ENCODE measurements at regions not wholly inside any gene's neighbourhood (a gene's known extent, or its start where the extent isn't known, plus 50 kb on each side); places are given as distances from the start of the nearest gene placed in this dataset.

DNA sequence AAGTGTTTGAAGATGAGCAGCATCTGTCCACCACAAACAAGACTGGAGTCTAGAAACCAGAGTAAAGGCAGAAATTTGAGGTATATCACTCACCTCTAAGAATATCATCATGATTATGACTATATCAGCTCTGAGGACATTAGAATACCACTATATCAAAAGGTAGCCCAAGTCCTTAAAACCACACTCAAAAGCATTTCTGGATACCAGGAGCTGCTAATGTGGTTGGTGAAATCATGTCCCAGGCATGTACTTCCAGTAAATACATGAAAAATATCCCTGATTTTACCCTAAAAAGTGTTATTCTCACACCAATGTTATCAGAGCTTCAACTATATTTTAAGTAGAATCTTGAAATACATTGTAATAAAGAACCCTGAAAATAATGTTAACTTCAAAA is 136.3 kb upstream of the SMAD1 start:
- no peak for DNase-seq

DNA sequence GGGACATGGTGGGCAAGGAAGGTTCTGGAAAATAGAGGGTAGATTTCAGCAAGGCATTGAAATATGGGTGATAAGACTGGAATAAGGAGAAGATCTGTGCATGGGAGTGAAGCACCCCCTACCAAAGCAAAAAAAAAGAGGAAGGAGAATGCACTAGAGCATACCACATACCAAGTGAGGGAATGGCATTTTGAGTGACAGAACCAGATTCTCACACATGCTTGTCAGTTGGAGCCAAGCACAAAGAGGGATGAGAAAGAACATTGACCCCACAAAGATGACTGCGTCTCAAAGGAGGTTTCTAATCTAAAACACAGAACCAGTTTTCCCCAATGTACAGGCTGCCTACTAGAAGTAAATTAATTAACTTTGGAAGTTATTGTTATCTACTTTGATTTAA is 140.3 kb upstream of the SMAD1 start:
- DNase-seq: no peak

DNA sequence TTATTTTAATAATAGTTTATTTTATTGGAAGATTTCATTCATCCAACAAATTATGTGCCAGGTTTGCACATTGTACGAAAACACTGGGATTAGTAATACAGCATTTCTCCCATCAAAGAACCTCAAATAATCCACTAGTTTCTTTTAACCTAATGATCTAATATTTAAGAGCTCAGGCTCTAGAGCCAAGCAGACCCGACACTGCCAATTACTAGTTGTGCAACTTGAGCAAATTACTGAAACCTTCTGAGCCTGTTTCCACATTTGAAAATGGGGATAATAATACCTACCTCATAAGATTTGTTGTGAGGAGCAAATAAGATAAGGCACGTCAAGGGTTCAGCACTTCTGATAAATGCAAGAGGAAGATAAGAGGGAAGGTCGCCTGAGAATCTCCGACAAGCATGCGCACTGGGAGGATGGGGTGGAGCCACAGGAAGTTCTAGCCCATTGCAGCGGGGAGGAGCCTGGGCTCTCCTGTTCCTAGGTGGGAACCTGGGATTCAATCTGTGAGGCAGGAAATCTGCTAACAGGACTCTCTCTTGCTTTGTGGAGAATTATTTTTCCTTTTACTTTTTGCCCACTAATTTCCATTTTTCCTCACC is 141.5 kb upstream of the SMAD1 start:
- no peak for DNase-seq

DNA sequence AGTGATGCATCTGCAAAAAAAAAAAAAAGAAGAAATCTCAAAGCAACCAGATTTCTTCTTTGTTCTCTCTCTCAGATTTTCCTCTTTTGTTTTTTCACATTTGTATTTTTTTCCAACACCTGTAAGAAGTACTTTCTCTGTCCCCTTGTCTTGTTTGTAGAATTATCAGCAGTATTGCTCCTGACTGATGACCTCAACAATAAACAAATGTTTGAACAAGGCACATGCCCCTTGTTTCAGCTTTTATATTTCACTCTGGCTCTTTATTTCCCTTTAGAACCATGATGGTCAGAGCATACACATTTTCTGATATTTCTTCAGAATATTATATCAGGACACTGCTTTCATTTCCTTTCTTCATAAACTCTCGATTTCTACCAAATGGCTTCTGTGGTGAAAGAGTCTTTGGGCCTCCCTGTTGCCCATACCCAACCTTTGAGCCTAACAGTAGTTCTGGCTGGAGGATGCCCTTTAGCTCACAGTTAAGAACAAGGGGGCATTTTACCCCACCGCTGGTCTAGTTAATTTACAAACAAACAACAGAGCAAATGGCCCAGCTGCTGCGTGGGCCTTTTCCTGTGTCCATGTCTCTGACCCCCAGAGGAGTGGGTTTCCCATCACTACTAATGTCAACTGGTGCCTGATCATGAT is 142.5 kb upstream of the SMAD1 start:
- no peak for DNase-seq

DNA sequence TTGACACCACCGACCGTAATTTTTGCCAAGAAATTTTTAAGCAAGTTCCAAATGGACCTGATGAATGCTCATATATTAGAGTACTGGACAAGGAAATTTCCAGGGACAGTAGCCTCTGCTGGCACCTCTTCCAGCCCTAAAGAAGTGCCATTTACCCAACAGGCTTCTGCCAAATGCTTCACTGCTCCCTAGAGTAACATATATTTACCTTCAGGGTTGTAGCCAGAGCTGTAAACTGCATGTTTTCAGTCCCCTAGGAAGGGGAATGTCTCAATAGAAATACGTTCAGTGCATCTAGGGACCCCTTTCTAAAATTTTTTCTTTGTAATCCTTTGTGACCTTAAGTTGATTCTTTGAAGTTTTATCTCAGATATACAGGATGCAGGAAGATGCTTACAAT is 143.1 kb upstream of the SMAD1 start:
- no peak for DNase-seq

DNA sequence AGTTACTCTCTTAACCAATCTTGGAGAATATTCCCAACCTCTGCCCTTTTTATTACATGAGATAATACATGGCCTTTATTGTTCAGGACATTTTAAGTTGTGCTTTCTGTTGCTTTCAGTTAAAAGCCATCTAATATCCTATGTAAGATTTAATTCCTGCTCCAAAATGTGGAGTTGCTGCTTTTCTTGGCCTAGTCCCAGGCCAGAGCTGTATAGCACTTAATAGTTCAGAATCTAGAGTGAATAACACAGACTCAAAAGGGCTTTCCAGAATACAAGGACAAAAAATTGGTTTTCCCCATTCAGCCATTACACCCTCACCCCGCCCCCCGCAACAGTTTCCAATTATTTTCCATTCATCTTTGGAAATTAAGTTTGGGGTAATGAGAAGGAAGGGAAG is 144.3 kb upstream of the SMAD1 start:
- DNase-seq: no peak

DNA sequence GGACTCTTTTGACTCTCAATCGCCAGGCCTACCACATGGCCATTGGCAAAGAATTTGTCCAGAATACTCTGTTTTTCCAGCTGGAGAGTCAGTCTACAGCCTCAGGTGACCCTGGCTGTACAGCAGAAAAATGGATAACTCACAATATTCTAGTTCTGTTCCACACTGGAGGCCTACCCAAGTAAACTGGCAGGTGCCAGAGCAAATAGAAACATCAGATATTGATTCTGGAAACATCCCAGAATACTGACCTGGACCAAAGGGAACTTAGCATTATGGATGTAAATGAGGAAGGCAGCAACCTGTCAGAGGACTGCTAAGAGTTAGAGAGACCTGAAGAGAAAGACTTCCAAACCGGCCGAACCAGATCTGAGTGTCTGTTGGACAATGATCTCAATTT is 147.9 kb upstream of the SMAD1 start:
- no peak for DNase-seq

DNA sequence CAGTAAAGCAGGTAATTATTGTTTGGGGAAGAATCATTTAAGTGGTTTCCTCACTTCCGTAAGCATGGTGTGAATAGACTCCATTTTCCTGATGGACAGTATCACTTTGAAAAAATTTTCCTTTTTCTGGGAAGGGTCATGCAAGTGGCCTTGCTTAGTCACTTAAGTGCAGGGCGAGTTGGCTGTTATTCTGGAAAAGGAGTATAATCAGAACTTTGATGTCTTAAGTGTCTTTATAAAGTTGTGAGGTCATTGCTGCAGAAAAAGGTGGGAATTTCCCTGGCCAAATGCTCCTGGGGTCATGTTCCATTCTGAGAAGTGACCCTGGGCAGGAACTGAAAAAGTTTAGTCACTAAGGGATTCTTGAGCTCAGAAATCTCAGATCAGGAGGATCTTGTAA is 146.1 kb upstream of the OTUD4 start:
- DNase-seq: no peak

DNA sequence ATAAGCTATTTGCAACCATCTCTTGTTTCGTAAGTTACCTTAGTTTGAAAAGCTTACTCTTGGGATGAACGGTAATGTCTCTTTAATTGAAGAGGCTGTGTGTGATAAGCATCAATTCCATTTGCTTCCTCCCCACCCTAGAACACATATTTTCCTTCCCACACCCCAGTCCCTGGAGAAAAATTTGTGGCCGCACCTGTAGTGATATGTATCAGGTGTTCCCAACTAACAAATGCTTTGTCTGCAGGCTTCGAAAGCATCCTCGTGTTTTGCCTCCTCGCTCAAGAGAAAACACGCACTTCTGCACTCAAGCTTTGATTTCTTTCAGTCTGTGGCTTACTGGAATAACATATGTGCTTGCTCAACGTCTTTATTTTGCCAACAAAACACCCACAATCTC is 143.8 kb upstream of the OTUD4 start:
- DNase-seq: no peak

DNA sequence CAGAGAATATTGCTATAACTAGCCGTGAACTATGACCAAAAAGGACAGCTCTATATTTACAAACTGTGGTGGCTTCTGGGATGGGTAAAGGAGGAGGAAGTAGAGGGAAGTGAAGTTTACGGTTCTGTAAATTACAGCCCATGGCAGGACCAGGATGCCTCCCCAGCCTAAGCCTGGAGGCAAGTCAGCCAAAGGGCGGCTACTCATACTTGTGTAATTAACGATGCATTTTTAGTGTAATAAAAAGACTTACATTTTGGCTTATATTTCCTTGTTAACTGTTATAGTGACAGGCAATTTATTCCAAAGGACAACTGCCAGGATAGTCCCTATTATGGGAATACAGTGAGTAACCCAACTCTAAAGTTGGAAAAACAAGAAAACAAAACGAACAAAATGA is 139.9 kb upstream of the OTUD4 start:
- DNase-seq: no peak

DNA sequence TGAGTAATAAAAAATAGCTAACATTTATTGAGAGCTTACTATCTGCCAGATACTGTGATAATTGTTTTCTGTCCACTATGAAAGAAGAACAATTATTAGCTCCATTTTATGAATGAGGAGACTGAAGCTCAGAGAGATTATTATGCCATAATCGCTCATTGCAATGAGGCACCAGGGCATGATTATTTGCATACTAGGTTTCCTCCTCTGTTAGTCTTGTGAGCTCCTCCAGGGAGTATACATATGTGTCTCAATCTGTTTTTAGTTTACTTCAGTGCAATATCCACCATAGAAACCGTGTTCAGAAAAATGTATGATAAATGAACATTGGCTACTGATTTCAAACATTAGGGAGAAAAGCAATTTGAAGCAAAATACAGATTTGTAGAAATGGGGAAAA is 139.4 kb upstream of the OTUD4 start:
- DNase-seq: no peak

DNA sequence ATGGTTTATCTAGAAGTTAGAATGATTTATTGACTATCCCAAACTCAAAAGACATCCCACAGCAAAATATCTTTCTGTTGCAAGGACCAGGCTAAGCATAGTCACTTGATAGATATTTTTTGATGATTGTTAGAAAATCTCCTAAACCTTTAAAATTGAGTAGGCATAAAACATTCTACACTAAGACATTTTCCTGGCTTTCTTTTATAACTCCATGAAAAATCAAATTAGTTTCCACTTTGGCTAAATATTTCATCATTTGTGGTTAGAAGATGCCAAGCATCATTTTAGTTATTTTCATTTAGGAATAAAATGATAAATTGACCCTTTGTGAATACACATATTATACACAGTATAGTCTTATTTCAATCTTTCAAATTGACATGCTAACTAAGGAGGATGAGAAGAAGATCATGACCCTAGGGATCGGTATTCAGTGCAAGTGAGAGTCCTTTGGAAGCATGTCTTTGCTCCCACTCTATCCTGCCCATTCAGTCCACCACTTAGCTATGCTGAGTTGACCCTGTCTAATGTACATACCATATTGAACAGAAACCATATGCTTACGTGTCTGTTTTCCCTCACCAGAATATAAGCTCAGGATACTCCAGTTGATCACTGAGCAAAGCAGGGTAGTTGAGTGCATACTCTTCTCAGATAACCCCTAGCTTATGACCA is 136.6 kb upstream of the OTUD4 start:
- no peak for DNase-seq

DNA sequence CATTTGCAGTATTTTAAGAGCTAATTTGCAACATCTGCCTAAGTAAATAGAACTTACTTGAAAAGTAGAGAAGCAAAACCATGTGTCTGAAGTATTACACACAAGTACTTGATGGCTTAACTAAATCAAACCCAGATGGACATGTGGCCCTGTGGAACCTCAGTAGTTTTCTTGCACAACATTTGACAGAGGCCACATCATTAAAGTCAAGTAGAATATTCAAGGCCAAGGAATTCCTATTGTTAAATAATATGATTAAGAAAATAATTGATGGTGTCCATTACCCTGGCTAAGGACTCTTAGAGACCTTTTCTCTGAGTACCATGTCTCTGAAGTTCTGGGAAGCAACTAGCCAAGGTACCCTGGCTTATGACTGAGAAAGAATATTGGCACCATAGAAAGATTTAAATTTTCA is 135.4 kb upstream of the OTUD4 start:
- no peak for DNase-seq

DNA sequence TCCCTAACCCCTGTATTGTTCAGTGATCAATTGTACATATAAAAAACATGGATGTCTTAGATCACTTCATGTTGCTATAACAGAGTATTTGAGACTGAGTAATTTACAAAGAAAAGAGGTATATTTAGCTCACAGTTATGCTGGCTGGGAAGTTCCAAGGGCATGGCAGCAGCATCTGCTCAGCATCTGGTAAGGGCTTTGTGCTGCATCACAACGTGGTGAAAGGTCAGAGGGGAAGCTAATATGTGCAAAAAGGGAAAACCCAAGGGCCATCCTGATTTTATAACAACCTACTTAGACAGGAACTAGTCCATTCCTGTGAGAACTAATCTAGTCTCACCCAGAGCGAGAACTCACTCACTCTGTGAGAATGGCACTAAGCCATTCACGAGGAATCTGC is 128.2 kb upstream of the OTUD4 start:
- no peak for DNase-seq

DNA sequence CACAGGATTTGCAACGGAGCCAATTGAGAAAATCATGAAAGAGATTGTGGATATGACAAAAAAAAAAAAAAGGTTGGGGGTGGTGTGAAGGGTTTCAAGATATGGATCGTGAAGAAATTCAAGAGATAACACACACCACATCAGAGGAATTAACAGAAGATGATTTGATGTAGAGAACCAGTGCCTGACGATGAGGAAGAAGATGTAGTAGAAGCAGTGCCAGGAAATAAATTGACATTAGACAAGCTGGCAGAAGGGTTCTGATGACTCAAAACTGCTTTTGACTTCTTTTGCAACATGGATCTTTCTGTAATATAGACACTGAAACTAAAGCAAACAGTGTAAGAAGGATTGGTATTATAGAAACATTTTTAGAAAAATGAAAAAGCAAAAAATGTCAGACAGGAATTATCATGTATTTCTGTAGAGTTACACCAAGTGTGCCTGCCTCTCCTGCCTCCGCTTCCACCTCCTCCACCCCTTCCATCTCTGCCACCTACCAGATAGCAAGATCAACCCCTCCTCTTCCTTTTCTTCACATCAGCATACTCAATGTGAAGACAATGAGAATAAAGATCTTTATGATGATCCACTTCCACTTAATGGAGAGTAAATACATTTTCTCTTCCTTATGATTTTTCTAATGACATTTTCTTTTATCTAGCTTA is 127.5 kb upstream of the OTUD4 start:
- no peak for DNase-seq

DNA sequence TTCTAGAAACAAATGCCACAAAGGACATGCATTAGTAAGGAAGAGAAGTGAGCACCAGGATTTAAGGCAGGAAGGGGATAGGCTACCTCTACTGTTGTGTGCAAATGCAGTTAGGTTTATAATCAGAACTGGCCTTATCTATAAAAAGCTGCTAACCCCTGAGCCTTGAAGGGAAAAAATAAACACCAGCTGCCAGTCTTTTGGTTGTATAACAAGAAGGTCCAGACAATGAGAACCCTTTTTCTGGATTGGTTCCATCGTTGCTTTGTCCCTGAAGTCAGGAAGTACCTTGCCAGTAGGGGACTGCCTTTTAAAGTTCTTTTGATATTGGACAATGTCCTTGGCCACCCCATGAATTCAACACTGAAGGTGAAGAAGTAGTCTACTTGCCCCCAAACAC is 126.7 kb upstream of the OTUD4 start:
- no peak for DNase-seq

DNA sequence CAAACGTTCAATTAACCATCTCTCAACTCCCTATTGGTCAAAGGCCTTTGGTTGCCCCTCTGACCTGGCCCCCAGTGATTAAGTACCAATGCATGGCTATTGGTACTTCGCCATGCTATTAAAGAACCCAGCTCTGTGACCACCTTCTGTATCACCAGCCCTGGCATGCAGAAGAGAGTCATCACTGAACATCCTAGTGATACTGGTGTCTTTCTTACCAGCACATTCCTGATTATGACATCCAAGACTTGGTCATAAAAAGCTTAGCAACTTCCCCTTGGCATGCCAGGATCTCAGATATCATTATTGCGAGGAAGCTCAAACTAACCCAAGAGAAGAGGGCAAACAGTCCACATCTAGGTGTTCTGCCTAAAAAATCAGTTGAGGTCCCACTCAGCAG is 122.3 kb upstream of the OTUD4 start:
- DNase-seq: no peak

DNA sequence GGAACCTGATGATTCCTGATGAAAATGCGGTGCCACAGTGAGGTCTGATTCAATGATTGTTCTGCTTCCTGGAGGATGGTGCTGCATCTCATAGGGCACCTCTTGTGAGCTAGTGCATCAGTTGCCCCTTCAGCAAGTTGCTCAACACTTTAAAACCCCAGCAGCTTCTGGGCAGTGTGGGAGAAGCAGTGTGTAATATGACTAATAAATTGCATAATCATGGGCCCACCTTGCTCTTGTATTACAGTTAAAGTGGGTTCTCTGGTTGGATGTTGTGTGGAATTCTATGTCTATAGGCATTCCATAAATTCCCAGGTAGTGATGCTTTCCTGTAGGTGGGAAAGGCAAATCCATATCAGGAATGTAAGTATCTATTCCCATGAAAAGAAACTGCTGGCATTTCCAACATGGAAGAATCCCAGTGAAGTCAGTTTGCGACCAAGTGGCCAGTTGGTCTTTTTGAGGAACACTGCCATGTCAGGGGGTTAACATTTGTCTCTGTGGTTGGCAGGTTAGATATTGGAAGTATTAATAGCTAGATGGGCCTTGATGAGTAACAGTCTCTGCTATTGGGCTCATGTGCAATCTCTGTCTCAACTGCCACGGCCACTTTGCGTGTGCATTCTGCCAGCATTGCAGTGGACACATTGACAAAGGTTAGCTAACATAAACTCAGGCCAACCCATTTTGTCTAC is 121.1 kb upstream of the OTUD4 start:
- no peak for DNase-seq

DNA sequence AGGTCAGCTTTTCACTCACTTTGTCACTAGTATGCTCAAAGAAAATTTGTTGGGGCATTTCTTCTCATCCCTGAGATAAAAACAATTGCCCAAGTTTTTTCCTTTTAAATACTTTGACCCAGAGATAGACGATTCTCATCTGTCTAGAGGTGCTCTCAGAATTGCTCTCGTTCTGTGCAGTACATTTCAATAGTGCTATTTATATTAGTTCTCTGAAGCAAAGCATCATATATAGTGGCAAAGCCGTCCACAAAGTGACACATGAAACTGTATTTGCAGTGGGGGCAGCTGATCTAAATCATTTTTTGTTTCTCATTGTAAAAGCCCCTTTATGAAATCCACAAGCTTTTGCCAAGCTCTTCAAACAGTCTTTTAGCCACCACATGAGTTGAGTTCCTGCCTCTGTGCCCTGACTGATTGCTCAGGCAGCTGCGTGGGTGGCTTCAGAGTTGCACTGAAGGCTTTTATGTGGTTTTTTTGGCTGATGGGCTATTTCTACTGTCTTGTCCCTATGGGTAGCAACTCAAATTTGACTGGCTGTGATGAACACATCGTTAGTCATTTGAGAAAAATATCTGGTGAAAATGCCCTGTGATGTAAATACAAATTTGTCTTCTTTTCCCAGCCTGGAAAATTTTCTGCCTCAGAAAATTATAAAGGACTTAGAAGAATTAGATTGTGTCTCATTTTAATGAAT is 119.1 kb upstream of the OTUD4 start:
- DNase-seq: peak; percentile 17 to 32

DNA sequence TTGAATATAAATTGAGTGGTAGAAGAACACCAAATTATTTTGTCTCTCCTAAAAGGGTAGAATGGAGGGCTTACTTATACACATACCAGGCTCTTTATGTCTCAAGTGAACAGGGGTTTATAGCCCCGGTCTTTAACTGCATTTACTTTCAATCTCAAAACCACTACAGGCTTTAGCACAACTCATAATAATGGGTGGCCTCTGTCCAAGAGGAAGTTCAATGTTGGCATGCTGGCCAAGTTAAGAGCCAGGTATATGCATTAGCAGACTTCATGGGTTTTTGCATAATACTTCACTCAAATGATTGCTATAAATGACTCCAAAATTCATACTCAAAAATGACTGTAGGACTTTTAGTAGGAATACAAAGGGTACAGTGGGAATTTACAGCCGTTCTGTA is 118.5 kb upstream of the OTUD4 start:
- no peak for DNase-seq

DNA sequence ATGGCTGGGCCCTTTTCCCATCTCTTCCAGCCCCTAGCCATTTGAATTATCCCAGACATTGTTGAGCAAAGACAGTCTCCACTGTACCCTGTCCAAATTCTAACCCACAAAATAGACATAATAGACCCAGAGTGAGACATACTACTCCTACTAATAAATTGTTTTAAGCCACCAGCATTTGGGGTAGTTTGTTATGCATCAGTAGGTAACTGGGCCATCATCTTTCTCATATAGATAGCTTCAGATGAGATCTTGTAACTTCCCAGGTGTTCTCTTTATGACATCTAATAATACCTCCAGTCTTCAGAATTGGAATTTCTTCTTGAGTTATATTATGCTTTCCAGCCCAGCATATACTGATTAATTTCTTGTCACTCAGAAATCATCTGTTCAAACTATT is 117.2 kb upstream of the OTUD4 start:
- DNase-seq: no peak

DNA sequence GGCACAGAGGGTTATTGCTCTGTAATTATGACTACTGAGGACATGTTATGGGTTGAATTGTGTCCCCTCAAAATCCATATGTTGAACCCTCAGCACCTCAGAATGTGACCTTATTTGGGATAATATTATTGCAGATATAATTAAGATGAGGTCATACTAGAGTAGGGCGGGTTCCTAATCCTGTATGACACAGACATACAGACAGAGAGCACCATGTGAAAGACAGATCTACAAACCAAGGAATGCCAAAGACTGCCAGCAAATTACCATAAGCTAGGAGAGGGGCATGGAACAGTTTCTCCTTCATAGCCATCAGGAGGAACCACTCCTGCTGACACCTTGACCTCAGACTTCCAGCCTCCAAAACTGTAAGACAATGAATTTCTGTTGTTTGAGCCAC is 115.2 kb upstream of the OTUD4 start:
- no peak for DNase-seq

DNA sequence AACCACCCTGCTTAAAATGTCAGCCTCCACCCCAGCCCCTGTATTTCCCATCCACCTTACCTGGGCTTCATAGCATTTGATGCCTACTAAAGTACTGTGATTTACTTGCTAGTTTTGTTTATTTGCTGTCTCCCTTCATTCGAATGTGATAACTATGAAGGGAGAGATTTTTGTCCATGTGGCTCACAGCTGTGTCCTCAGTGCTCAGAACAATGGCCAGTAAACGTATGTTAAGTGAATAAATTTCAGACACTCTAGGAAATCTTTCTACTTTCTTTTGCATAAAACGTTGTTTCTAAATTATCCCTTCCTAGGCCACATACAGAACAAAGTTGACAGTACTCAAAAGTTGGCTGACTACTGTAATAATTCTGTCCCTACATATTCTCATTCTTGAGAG is 114.7 kb upstream of the OTUD4 start:
- no peak for DNase-seq

Measured in CD4-positive, alpha-beta T cell treated with Interleukin-4 for 1 hour (primary cell).